Small intestine (tissue), 7 donors: ENCODE measurements at regions not wholly inside any gene's neighbourhood (a gene's known extent, or its start where the extent isn't known, plus 50 kb on each side); places are given as distances from the start of the nearest gene placed in this dataset.

Experiments
- DNase-seq, 2 donors: peaks; one replicate each; pipeline versions ENCODE4 v3.0.0 to v3.0.0-alpha.2; 2013
- FAIRE-seq: peaks from 2 replicates; lab custom pipeline; 2012; peaks lifted over from hg19 to GRCh38; lab: Jason Lieb, UNC
- H3K27ac ChIP-seq, 3 donors: one replicate each; pipeline ENCODE4 v1.5.1; 2013; ENCODE audit warnings: low read length in 2 of 3, mild to moderate bottlenecking in 2 of 3, control low read depth in 1 of 3, inconsistent platforms in 1 of 3, low read depth in 1 of 3, moderate library complexity in 1 of 3
- H3K27me3 ChIP-seq, 3 donors: one replicate each; pipeline ENCODE4 v1.6.1; 2013; ENCODE audit warnings: low read length in 3 of 3, inconsistent platforms in 1 of 3; ENCODE audit not compliant: control insufficient read depth in 3 of 3, insufficient read depth in 3 of 3
- H3K36me3 ChIP-seq, 3 donors: one replicate each; pipeline ENCODE4 v1.6.1; 2013; ENCODE audit warnings: low read length in 3 of 3, inconsistent platforms in 1 of 3, low read depth in 1 of 3, mild to moderate bottlenecking in 1 of 3, moderate library complexity in 1 of 3; ENCODE audit not compliant: control insufficient read depth in 3 of 3, insufficient read depth in 2 of 3
- H3K4me1 ChIP-seq, 3 donors: one replicate each; pipeline ENCODE4 v1.6.1; 2013; ENCODE audit warnings: low read length in 2 of 3, inconsistent platforms in 1 of 3, low read depth in 1 of 3, mild to moderate bottlenecking in 1 of 3, moderate library complexity in 1 of 3; ENCODE audit not compliant: control insufficient read depth in 3 of 3, insufficient read depth in 2 of 3
- H3K4me3 ChIP-seq, 3 donors: one replicate each; pipeline ENCODE4 v1.5.1; 2013; ENCODE audit warnings: low read length in 3 of 3, control low read depth in 1 of 3, inconsistent platforms in 1 of 3, low read depth in 1 of 3, mild to moderate bottlenecking in 1 of 3, moderate library complexity in 1 of 3
- H3K9me3 ChIP-seq, 2 donors: one replicate each; pipeline ENCODE4 v1.6.1; 2013; ENCODE audit warnings: low read depth in 1 of 2, low read length in 1 of 2; ENCODE audit not compliant: control insufficient read depth in 2 of 2, insufficient read depth in 1 of 2
- WGBS, 3 donors: extraction: QIAGEN DNeasy Blood & Tissue Kit; methylation state at CpG; one replicate each; pipeline ENCODE4 v1.1.7; 2013; 5-methylcytosine and 5-hydroxymethylcytosine counted together
- donor health status: healthy with polysubstance abuse.
- donor health status: control.
- donor health status: control.
- donor health status: Bipolar disorder and iron deficiency.
- donor health status: healthy.

DNA sequence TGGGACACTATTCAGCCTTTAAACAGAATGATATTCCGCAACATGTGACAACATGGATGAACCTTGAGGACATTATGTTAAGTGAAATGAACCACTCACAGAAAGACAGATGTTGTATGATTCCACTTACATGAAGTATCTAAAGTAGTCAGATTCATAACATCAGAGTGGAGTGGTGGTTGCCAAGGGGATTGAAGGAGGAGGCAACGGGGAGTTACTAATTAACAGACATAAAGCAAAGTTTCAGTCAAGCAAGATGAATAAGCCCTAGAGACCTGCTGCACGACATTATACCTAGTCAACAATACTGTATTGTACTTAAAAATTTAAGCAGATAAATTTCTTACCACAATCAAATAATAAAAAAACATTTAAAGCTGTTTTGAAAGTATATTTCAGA lies 105.0 kb upstream of the NR0B1 start:
- no peaks in the 10 kb centered on the region for H3K27me3 ChIP-seq
- H3K4me1 ChIP-seq: no peaks in the 10 kb centered on the region
- DNase-seq: peak in 1 of 2 donors; percentile 3
- no peak for FAIRE-seq
- H3K27ac ChIP-seq: no peak overlapping the region
- H3K4me3 ChIP-seq: no peak overlapping the region
- H3K36me3 ChIP-seq: no peaks in the 10 kb centered on the region
- 39 to 60% (median 43%) methylated on average over 3 of the region's 3 CpGs for WGBS, 3 donors
- H3K9me3 ChIP-seq: no peaks in the 10 kb centered on the region

DNA sequence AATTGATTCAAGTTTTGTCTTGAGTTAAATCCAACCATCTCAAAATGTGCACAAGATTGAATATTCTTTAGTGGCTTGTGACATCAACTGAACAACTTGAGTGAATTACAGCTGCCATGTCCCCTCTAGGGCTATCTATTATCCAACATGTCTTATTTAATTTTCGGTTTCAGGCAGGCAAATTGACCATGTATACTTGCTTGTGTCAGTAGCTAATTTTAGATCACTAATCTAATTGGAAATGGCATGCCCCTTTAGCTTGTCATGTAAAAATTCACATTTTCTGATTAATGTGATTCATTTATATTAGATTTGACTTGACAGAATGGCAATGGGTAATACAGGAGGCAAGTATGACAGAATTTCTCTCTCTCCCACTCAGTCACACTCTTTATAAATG lies 93.2 kb upstream of the NR0B1 start:
- no peaks in the 10 kb centered on the region for H3K36me3 ChIP-seq
- H3K9me3 ChIP-seq: no peaks in the 10 kb centered on the region
- WGBS, 3 donors: 26 to 54% (median 35%) methylated on average over 1 of the region's 1 CpG
- H3K27me3 ChIP-seq: no peaks in the 10 kb centered on the region
- H3K4me3 ChIP-seq: no peak overlapping the region
- FAIRE-seq: no peak
- H3K27ac ChIP-seq: no peak overlapping the region
- DNase-seq: no peak
- H3K4me1 ChIP-seq: no peaks in the 10 kb centered on the region

DNA sequence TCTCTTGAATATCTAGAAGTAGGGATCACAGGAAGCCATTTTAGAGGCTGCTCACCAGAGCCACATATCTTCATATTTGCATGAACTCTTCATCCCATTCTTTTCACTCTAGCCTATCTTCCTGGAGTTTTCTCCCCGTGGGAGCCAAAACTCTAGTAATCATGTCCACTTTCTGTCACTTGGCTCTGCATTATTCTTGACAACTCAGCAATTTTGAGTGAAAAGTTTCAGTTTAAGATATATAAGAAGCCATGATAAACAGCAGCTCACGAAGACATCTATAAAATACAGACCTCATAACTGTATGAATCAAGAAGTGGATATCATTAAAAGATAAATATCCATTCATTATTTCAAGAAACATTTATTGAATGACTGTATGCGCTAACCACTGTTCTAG lies 79.1 kb upstream of the NR0B1 start:
- no peaks in the 10 kb centered on the region for H3K9me3 ChIP-seq
- no peak overlapping the region for H3K4me3 ChIP-seq
- FAIRE-seq (no peak), DNase-seq (no peak)
- H3K4me1 ChIP-seq: no peaks in the 10 kb centered on the region
- no peak overlapping the region for H3K27ac ChIP-seq
- 69 to 84% (median 71%) methylated on average over 3 of the region's 3 CpGs for WGBS, 3 donors
- no peaks in the 10 kb centered on the region for H3K36me3 ChIP-seq
- no peaks in the 10 kb centered on the region for H3K27me3 ChIP-seq

DNA sequence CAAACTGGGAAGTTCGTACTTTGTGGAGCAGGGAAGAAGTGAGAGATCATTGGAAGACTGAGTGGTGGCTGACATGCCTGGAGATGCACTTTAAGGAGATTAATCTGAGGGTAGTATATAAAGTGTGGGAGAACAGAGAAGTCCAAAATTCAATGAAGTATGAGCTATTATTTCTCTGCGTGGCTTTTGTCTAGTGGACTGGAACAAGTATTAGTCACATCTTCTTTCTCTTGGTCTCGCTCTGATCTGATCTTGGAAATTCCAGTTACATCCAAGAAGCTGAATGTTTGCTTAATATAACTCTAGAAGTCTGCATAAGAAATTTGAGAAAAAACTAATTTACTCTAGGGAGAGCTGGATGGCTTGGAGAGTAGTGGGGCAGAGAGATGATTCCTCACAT lies 64.8 kb upstream of the NR0B1 start:
- no peak overlapping the region for H3K27ac ChIP-seq
- 71 to 86% (median 76%) methylated on average over 3 of the region's 3 CpGs for WGBS, 3 donors
- FAIRE-seq (no peak), DNase-seq (no peak)
- H3K4me3 ChIP-seq: no peak overlapping the region
- H3K9me3 ChIP-seq: no peaks in the 10 kb centered on the region
- H3K4me1 ChIP-seq: no peaks in the 10 kb centered on the region
- no peaks in the 10 kb centered on the region for H3K36me3 ChIP-seq
- H3K27me3 ChIP-seq: no peaks in the 10 kb centered on the region

DNA sequence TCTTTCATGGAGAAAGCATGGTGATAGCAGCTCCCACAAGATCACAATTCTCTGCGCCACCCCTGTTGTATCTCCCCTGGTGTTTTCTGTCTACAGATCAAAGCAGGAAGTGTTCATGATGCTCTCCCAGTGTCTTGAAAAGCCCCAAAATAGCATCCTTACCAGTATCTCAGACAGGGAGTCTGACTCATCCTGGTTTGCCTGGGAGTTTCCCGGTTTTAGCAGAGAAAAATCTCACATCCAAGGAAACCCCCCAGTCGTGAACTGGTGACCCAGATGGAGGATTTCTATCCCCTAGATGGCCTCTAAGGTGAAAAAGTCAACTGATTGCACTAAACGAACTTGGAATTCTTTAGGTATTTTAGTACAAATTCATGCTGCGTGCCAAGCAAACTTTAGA lies 64.3 kb upstream of the NR0B1 start:
- no peak for FAIRE-seq
- Histone ChIP-seq H3K9me3 (no peaks in the 10 kb centered on the region), H3K4me3 (no peak overlapping the region), H3K27ac (no peak overlapping the region), H3K4me1 (no peaks in the 10 kb centered on the region), H3K27me3 (no peaks in the 10 kb centered on the region), H3K36me3 (no peaks in the 10 kb centered on the region)
- no peak for DNase-seq
- WGBS, 3 donors: 53 to 63% (median 56%) methylated on average over 5 of the region's 5 CpGs

DNA sequence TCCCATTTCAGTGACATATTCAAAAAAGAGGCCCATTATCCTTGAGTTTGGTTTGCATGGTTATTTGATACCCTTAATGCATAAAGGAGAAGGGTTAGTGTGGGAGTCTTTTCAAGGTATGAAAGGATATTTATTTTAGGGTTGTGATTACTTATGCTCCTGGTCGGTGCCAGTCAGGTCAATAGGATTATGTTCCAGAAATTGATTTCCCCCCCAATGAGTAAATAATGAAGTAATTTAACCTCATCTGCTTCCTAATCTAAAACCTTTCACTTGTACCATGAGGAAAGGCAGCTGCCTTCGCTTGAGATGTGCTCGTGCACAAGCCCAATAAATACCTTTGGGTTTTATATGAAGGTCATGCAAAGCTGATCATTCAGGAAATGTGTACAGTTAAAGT lies 55.0 kb upstream of the NR0B1 start:
- H3K4me1 ChIP-seq: no peaks in the 10 kb centered on the region
- H3K36me3 ChIP-seq: no peaks in the 10 kb centered on the region
- 26 to 32% (median 29%) methylated on average over 3 of the region's 3 CpGs for WGBS, 3 donors
- no peaks in the 10 kb centered on the region for H3K27me3 ChIP-seq
- H3K4me3 ChIP-seq: no peak overlapping the region
- DNase-seq: no peak
- H3K27ac ChIP-seq: no peak overlapping the region
- no peak for FAIRE-seq
- no peaks in the 10 kb centered on the region for H3K9me3 ChIP-seq
